ENCODE measurements at regions not wholly inside any gene's neighbourhood (a gene's known extent, or its start where the extent isn't known, plus 50 kb on each side); places are given as distances from the start of the nearest gene placed in this dataset.

GRCh38 chr14:34090451-34090850 lies 139.6 kb upstream of the EGLN3 start:
- TF ChIP-seq POLR2A (IDR thresholded peaks at IDR 0.05; ENCODE audit: low read length) (no peak), GATA1 (IDR thresholded peaks at IDR 0.05; ENCODE audit: low read depth, low read length) (no peak)
